ENCODE measurements at regions not wholly inside any gene's neighbourhood (a gene's known extent, or its start where the extent isn't known, plus 50 kb on each side); places are given as distances from the start of the nearest gene placed in this dataset.

- BruUV-seq (replicated peaks): no TSS peak
- DNase-seq (ENCODE audit: low read depth, low spot score) (no peak), ATAC-seq (no peak)
- H3K9me2 ChIP-seq (ENCODE audit: insufficient read depth): no peaks in the 10 kb centered on the region
- H3K9ac ChIP-seq (ENCODE audit: low read length): no peak overlapping the region
- H3K4me3 ChIP-seq (replicated peaks in 1 of 2; ENCODE audit: low read depth in 1 of 2, low read length in 2 of 2): no peak overlapping the region
- H4K20me1 ChIP-seq (ENCODE audit: insufficient read depth): no peaks in the 10 kb centered on the region
- no peak overlapping the region for H3K4me2 ChIP-seq (ENCODE audit: low read length)
- intact Hi-C loops (cut with micrococcal nuclease): no loop called here
- no peaks in the 10 kb centered on the region for H3K79me2 ChIP-seq (ENCODE audit: insufficient read depth, low read length)
- H3K27me3 ChIP-seq (ENCODE audit: insufficient read depth, low read length): no peaks in the 10 kb centered on the region
- POLR2A ChIA-PET: no interaction called here
- H3K9me3 ChIP-seq (ENCODE audit: control insufficient read depth in 1 of 2, insufficient read depth in 1 of 2, low read depth in 1 of 2, low read length in 2 of 2): peaks cover 0 to 8% of the 10 kb centered on the region in 2 experiments; a peak in 1 of 4 replicates
- no peaks in the 10 kb centered on the region for H3K36me3 ChIP-seq (ENCODE audit: control insufficient read depth in 1 of 2, insufficient read depth in 2 of 2, low read length in 2 of 2)
- no peak for TF ChIP-seq SRF (IDR thresholded peaks at IDR 0.05; ENCODE audit: low read depth)
- no peak for TF ChIP-seq FOSL1 (IDR thresholded peaks at IDR 0.05; ENCODE audit: low read depth)
- no peak for TF ChIP-seq CEBPB (IDR thresholded peaks at IDR 0.05; ENCODE audit: low read depth)
- no peak for TF ChIP-seq EZH2phosphoT487 (IDR thresholded peaks at IDR 0.05; ENCODE audit: borderline replicate concordance)
- no peak overlapping the region for H2AFZ ChIP-seq (ENCODE audit: low read depth, low read length, poor library complexity, severe bottlenecking)
- CTCF ChIA-PET: no interaction called here
- H3K4me1 ChIP-seq (ENCODE audit: control insufficient read depth in 1 of 2, insufficient read depth in 2 of 2, low read length in 2 of 2): no peaks in the 10 kb centered on the region
- H3K27ac ChIP-seq (ENCODE audit: low read depth, low read length): no peak overlapping the region
- RAD21 ChIA-PET (ENCODE audit: low non-redundant PET in 1 of 2, low total read pairs in 2 of 2, uncharacterized antibody in 2 of 2, unreplicated experiment in 2 of 2): no interaction called here
These were observed 364.3 kb upstream of the ANKRD30A start for GRCh38 chr10:36761121-36761520.

GRCh38 chr10:36759141-36759805 lies 366.1 kb upstream of the ANKRD30A start:
- ATAC-seq (no peak), DNase-seq (ENCODE audit: low read depth, low spot score) (no peak)
- Histone ChIP-seq H4K20me1 (ENCODE audit: insufficient read depth) (no peaks in the 10 kb centered on the region), H3K27ac (ENCODE audit: low read depth, low read length) (no peak overlapping the region), H3K9me3 (ENCODE audit: control insufficient read depth in 1 of 2, insufficient read depth in 1 of 2, low read depth in 1 of 2, low read length in 2 of 2) (0 out of 4 replicates have a peak, but pooled peaks cover 0 to 2% of the 10 kb centered on the region in 2 experiments), H3K27me3 (ENCODE audit: insufficient read depth, low read length) (no peaks in the 10 kb centered on the region), H3K4me2 (ENCODE audit: low read length) (no peak overlapping the region), H3K36me3 (ENCODE audit: control insufficient read depth in 1 of 2, insufficient read depth in 2 of 2, low read length in 2 of 2) (no peaks in the 10 kb centered on the region), H3K4me1 (ENCODE audit: control insufficient read depth in 1 of 2, insufficient read depth in 2 of 2, low read length in 2 of 2) (no peaks in the 10 kb centered on the region), H3K9ac (ENCODE audit: low read length) (no peak overlapping the region), H3K79me2 (ENCODE audit: insufficient read depth, low read length) (no peaks in the 10 kb centered on the region), H3K4me3 (replicated peaks in 1 of 2; ENCODE audit: low read depth in 1 of 2, low read length in 2 of 2) (no peak overlapping the region), H3K9me2 (ENCODE audit: insufficient read depth) (no peaks in the 10 kb centered on the region), H2AFZ (ENCODE audit: low read depth, low read length, poor library complexity, severe bottlenecking) (no peak overlapping the region)
- RAD21 ChIA-PET (ENCODE audit: low non-redundant PET in 1 of 2, low total read pairs in 2 of 2, uncharacterized antibody in 2 of 2, unreplicated experiment in 2 of 2): no interaction called here
- POLR2A ChIA-PET: no interaction called here
- CTCF ChIA-PET: no interaction called here
- TF ChIP-seq CTCF (IDR thresholded peaks at IDR 0.05 in 2 of 3, conservative IDR thresholded peaks at IDR 0.05 in 1 of 3; ENCODE audit: borderline replicate concordance in 1 of 3, insufficient read depth in 1 of 3, low read depth in 2 of 3, low read length in 2 of 3) (no peak), ZFX (IDR thresholded peaks at IDR 0.05) (no peak), CEBPB (IDR thresholded peaks at IDR 0.05; ENCODE audit: low read depth) (no peak), SP1 (IDR thresholded peaks at IDR 0.05; ENCODE audit: low read depth) (no peak), ELF1 (IDR thresholded peaks at IDR 0.05; ENCODE audit: borderline replicate concordance, low read depth) (no peak), TCF7L2 (IDR thresholded peaks at IDR 0.05; ENCODE audit: borderline replicate concordance, extremely low read depth, insufficient read depth, insufficient read length) (no peak), FOSL1 (IDR thresholded peaks at IDR 0.05; ENCODE audit: low read depth) (no peak), CBX3 (IDR thresholded peaks at IDR 0.05; ENCODE audit: low read depth) (no peak), SIN3A (IDR thresholded peaks at IDR 0.05; ENCODE audit: low read depth) (no peak), ZNF274 (IDR thresholded peaks at IDR 0.05; ENCODE audit: low read depth, low read length) (no peak)
- no TSS peak for BruUV-seq (replicated peaks)
- intact Hi-C loops (cut with micrococcal nuclease): no loop called here
